Endothelial cell of hepatic sinusoid (primary cell): ENCODE measurements at regions not wholly inside any gene's neighbourhood (a gene's known extent, or its start where the extent isn't known, plus 50 kb on each side); places are given as distances from the start of the nearest gene placed in this dataset.

Experiments used
- in situ Hi-C: cut with HindIII; loops from 2 replicates; pipeline ENCODE4 v1.10.0; 2017; ENCODE audit warnings: low sequenced_read_pairs

GRCh38 chr13:50344717-50345116, 329.5 kb downstream of the KCNRG start:
- in situ Hi-C loops = no loop called here

- in situ Hi-C loops = no loop called here
These were observed 330.6 kb downstream of the KCNRG start for GRCh38 chr13:50345804-50346203.

GRCh38 chr13:50348371-50348770, 333.1 kb downstream of the KCNRG start:
- in situ Hi-C loops = no loop called here

- in situ Hi-C loops = no loop called here
These were observed 337.7 kb downstream of the KCNRG start for GRCh38 chr13:50352720-50353480.

- in situ Hi-C loops = no loop called here
These were observed 338.6 kb downstream of the KCNRG start for GRCh38 chr13:50353651-50354415.

GRCh38 chr13:50355797-50356196, 340.6 kb downstream of the KCNRG start:
- in situ Hi-C loops = no loop called here

GRCh38 chr13:50357136-50357535, 341.9 kb downstream of the KCNRG start:
- in situ Hi-C loops = no loop called here

GRCh38 chr13:50357586-50358118, 342.4 kb downstream of the KCNRG start:
- in situ Hi-C loops = no loop called here

- in situ Hi-C loops = no loop called here
These were observed 343.2 kb downstream of the KCNRG start for GRCh38 chr13:50358231-50359040.

GRCh38 chr13:50359041-50359367, 343.8 kb downstream of the KCNRG start:
- in situ Hi-C loops = no loop called here

- in situ Hi-C loops = no loop called here
These were observed 344.5 kb downstream of the KCNRG start for GRCh38 chr13:50359779-50360178.

GRCh38 chr13:50360637-50361036, 345.4 kb downstream of the KCNRG start:
- in situ Hi-C loops = no loop called here

GRCh38 chr13:50361282-50361681, 346.0 kb downstream of the KCNRG start:
- in situ Hi-C loops = no loop called here

- in situ Hi-C loops = no loop called here
These were observed 350.5 kb downstream of the KCNRG start for GRCh38 chr13:50365408-50366391.

GRCh38 chr13:50366488-50367174, 351.4 kb downstream of the KCNRG start:
- in situ Hi-C loops = no loop called here

- in situ Hi-C loops = no loop called here
These were observed 354.4 kb downstream of the KCNRG start for GRCh38 chr13:50369646-50370045.

GRCh38 chr13:50370303-50370950, 355.2 kb downstream of the KCNRG start:
- in situ Hi-C loops = no loop called here

- in situ Hi-C loops = no loop called here
These were observed 359.3 kb downstream of the KCNRG start for GRCh38 chr13:50374517-50374916.

- in situ Hi-C loops = no loop called here
These were observed 360.5 kb downstream of the KCNRG start for GRCh38 chr13:50375792-50376191.
